ENCODE measurements at regions not wholly inside any gene's neighbourhood (a gene's known extent, or its start where the extent isn't known, plus 50 kb on each side); places are given as distances from the start of the nearest gene placed in this dataset.

GRCh38 chr2:65511306-65511705, 78.9 kb upstream of the SPRED2 start:
- POLR2A ChIA-PET (ENCODE audit: unreplicated experiment), result no interaction called here
- H4K20me1 ChIP-seq (ENCODE audit: insufficient read depth, low read length), result no peaks in the 10 kb centered on the region
- intact Hi-C loops (cut with micrococcal nuclease), result no loop called here

More at GRCh38 chr2:65511306-65511705, 78.9 kb upstream of the SPRED2 start:
- dilution Hi-C loops (cut with HindIII; ENCODE audit: low sequenced_read_pairs, unreplicated experiment), result no loop called here
- H3K9ac ChIP-seq (ENCODE audit: low read depth, low read length), result no peak overlapping the region
- peaks cover 3% of the 10 kb centered on the region for H3K27me3 ChIP-seq (ENCODE audit: control insufficient read depth, insufficient read depth, low read length)
- H3K4me1 ChIP-seq (ENCODE audit: control insufficient read depth, insufficient read depth, low read length), result no peaks in the 10 kb centered on the region
- no peak overlapping the region for H3K4me3 ChIP-seq (ENCODE audit: insufficient read depth, low read depth, low read length)
- H2BK120ac ChIP-seq (ENCODE audit: low read depth, low read length), result no peak overlapping the region
- H3K18ac ChIP-seq (ENCODE audit: low read depth, low read length), result no peak overlapping the region
- no peak overlapping the region for H2AK5ac ChIP-seq (ENCODE audit: low read depth, low read length)
- no TSS peak for BruUV-seq (replicated peaks)
- no peak overlapping the region for H3K56ac ChIP-seq (ENCODE audit: extremely low read depth, insufficient read depth, low read length)
- H3K23ac ChIP-seq (ENCODE audit: low read depth, low read length), result no peak overlapping the region
- TF ChIP-seq CTCF (conservative IDR thresholded peaks at IDR 0.05; ENCODE audit: low read depth, low read length) (no peak), CEBPB (IDR thresholded peaks at IDR 0.05; ENCODE audit: low read depth, low read length) (no peak), MAZ (IDR thresholded peaks at IDR 0.05; ENCODE audit: borderline replicate concordance, low read depth, low read length) (no peak), RCOR1 (IDR thresholded peaks at IDR 0.05; ENCODE audit: insufficient replicate concordance, low read length) (no peak), ELK1 (IDR thresholded peaks at IDR 0.05; ENCODE audit: borderline replicate concordance, low read depth, low read length) (no peak), RFX5 (IDR thresholded peaks at IDR 0.05; ENCODE audit: low read depth, low read length) (no peak), FOS (IDR thresholded peaks at IDR 0.05; ENCODE audit: low read depth, low read length) (no peak)
- no CpG with 5 or more reads among the region's 2 CpGs for WGBS, 2 experiments (ENCODE audit: extremely low coverage in 2 of 2, insufficient read length in 1 of 2)
- no peak overlapping the region for H2BK5ac ChIP-seq (ENCODE audit: low read depth, low read length, poor library complexity, severe bottlenecking)
- H3K14ac ChIP-seq (replicated peaks; ENCODE audit: low read depth, low read length), result no peak overlapping the region
- in situ Hi-C loops (cut with MboI; ENCODE audit: low sequenced_read_pairs), result no loop called here
- DNase-seq (no peak), ATAC-seq (ENCODE audit: low read depth) (no peak)
- H3K4me2 ChIP-seq (ENCODE audit: low read depth, low read length), result no peak overlapping the region
- CTCF ChIA-PET, result no interaction called here
- H4K8ac ChIP-seq (ENCODE audit: low read depth in 2 of 2, low read length in 2 of 2), result no peak overlapping the region
- no peak overlapping the region for H2BK20ac ChIP-seq (ENCODE audit: low read depth, low read length)
- H2AK9ac ChIP-seq (replicated peaks; ENCODE audit: low read depth, low read length, poor library complexity), result no peak overlapping the region
- no peaks in the 10 kb centered on the region for H3K9me3 ChIP-seq (ENCODE audit: control insufficient read depth, insufficient read depth, low read length)
- no peak overlapping the region for H2BK15ac ChIP-seq (ENCODE audit: low read depth, low read length)
- no peak overlapping the region for H3K27ac ChIP-seq (ENCODE audit: insufficient read depth, low read length)
- no peak overlapping the region for H3K4ac ChIP-seq (ENCODE audit: low read depth, low read length)
- H3K79me1 ChIP-seq (ENCODE audit: low read depth in 1 of 2, low read length in 2 of 2), result no peaks in the 10 kb centered on the region
- H3K9me1 ChIP-seq (ENCODE audit: insufficient read depth, low read length), result no peaks in the 10 kb centered on the region
- H3K36me3 ChIP-seq (ENCODE audit: control insufficient read depth, insufficient read depth, low read length), result no peaks in the 10 kb centered on the region
- H4K5ac ChIP-seq (ENCODE audit: low read depth, low read length), result no peak overlapping the region
- no peak overlapping the region for H2AFZ ChIP-seq (replicated peaks; ENCODE audit: low read length, poor library complexity)
- no peak overlapping the region for H4K91ac ChIP-seq (ENCODE audit: insufficient read depth, low read depth, low read length)

Measured in IMR-90 (cell line).